Uterus (tissue), 2 donors: ENCODE measurements at regions not wholly inside any gene's neighbourhood (a gene's known extent, or its start where the extent isn't known, plus 50 kb on each side); places are given as distances from the start of the nearest gene placed in this dataset.

Experiments
- POLR2A ChIP-seq, 2 donors: fragments of 450-650 bp; IDR thresholded peaks; one replicate each; pipeline ENCODE4 v1.6.1; 2016; ENCODE audit warnings: antibody characterized with exemption in 2 of 2, mild to moderate bottlenecking in 1 of 2, moderate library complexity in 1 of 2
- TF ChIP-seq, protein P1 (sequence below), 4 experiments: fragments of 200-600 bp in 2 of 4; fragments of 450-650 bp in 2 of 4; sonication (generic) in 2 of 4; IDR thresholded peaks; one replicate each; pipeline ENCODE4 v1.5.1; 2016 to 2019; ENCODE audit warnings: antibody characterized with exemption in 4 of 4, mild to moderate bottlenecking in 2 of 4, moderate library complexity in 1 of 4

DNA sequence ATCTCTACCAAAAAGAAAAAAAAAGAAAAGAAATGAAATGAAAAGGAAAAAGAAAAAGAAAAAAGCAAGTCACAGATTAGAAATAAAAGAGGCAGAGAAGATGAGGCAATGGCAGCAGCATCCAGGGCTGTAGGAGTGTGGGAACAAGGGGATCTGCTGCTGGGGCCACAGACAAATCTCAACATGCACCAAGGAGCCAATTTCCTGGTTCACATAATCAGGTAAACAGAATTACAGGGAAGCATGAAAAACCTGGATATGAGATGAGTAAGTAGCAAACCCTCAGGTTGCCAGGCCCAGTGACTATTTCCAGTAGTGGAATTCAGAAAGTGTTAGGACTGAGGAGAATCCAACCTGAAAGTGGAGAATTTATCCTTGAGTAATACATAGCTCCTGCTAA, 77.4 kb upstream of the ARHGAP28 start:
- TF ChIP-seq, protein P1, sequence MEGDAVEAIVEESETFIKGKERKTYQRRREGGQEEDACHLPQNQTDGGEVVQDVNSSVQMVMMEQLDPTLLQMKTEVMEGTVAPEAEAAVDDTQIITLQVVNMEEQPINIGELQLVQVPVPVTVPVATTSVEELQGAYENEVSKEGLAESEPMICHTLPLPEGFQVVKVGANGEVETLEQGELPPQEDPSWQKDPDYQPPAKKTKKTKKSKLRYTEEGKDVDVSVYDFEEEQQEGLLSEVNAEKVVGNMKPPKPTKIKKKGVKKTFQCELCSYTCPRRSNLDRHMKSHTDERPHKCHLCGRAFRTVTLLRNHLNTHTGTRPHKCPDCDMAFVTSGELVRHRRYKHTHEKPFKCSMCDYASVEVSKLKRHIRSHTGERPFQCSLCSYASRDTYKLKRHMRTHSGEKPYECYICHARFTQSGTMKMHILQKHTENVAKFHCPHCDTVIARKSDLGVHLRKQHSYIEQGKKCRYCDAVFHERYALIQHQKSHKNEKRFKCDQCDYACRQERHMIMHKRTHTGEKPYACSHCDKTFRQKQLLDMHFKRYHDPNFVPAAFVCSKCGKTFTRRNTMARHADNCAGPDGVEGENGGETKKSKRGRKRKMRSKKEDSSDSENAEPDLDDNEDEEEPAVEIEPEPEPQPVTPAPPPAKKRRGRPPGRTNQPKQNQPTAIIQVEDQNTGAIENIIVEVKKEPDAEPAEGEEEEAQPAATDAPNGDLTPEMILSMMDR (IDR thresholded peaks at IDR 0.05): no peak
- no peak for TF ChIP-seq POLR2A (IDR thresholded peaks at IDR 0.05)
